Bronchial epithelial cell (primary cell): ENCODE measurements at regions not wholly inside any gene's neighbourhood (a gene's known extent, or its start where the extent isn't known, plus 50 kb on each side); places are given as distances from the start of the nearest gene placed in this dataset.

Source experiments
- DNase-seq: peaks from one replicate; pipeline ENCODE4 v3.0.0-alpha.2; 2010; ENCODE audit warnings: low read depth
- FAIRE-seq: peaks from 2 replicates; lab custom pipeline; 2011; peaks lifted over from hg19 to GRCh38; lab: Jason Lieb, UNC
- H3K27me3 ChIP-seq: 2 replicates; pipeline ENCODE4 v1.5.1; 2011; ENCODE audit warnings: low read length; ENCODE audit not compliant: control insufficient read depth, insufficient read depth
- H3K36me3 ChIP-seq: 2 replicates; pipeline ENCODE4 v1.5.1; 2011; ENCODE audit warnings: low read length; ENCODE audit not compliant: control insufficient read depth, insufficient read depth
- H3K4me3 ChIP-seq: 2 replicates; pipeline ENCODE4 v1.5.1; 2011; ENCODE audit warnings: mild to moderate bottlenecking, low read depth, low read length, control low read depth
- CTCF ChIP-seq: IDR thresholded peaks from 2 replicates; pipeline ENCODE4 v1.5.1; 2011; ENCODE audit warnings: mild to moderate bottlenecking, moderate library complexity, low read length, control low read depth, inconsistent platforms; ENCODE audit not compliant: insufficient read depth, severe bottlenecking

- Histone ChIP-seq H3K27me3 (no peaks in the 10 kb centered on the region), H3K36me3 (no peaks in the 10 kb centered on the region), H3K4me3 (no peak overlapping the region)
- FAIRE-seq, result no peak
- no peak for TF ChIP-seq CTCF
- no peak for DNase-seq
Measured at GRCh38 chr14:85909581-85909980, 379.6 kb downstream of the FLRT2 start.

DNA sequence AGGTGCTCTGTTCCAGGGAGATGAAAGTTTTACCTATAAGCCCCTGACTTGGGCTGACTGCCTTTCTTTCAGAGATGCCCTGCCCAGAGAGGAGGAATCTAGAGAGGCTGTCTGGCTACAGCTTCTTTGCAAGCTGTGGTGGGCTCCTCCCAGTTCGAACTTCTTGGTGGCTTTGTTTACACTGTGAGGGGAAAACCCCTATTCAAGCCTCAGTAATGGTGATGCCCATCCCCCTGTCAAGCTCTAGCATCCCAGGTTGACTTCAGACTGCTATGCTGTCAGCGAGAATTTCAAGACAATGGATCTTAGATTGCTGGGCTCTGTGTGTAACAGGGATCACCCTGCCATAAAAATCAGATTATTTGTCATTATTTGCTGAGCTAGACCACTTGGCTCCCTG is 377.6 kb downstream of the FLRT2 start:
- Histone ChIP-seq H3K4me3 (no peak overlapping the region), H3K36me3 (no peaks in the 10 kb centered on the region), H3K27me3 (no peaks in the 10 kb centered on the region)
- FAIRE-seq (no peak), DNase-seq (no peak)
- TF ChIP-seq CTCF, result no peak

- Histone ChIP-seq H3K27me3 (no peaks in the 10 kb centered on the region), H3K36me3 (no peaks in the 10 kb centered on the region), H3K4me3 (no peak overlapping the region)
- no peak for DNase-seq
- TF ChIP-seq CTCF, result no peak
- FAIRE-seq, result no peak
Measured at GRCh38 chr14:85897808-85898207, 367.9 kb downstream of the FLRT2 start.

DNA sequence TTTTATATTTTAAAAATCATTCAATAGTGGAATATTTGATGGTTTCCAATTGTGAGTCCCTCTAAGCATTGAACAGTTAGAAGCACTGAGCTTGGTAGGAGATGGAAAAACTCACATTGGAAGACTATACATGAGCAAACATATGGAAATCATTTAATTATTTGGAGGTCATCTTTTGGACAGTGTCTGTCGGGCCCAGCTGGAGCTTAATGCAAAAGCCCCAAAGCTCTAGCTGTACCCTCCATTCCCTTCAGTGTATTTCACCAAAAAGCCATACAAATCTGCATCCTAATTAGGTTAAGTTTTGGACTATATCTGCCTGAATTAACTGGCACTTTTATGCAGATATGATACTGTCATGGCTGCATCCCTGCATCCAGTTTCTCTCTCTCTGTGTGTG is 365.7 kb downstream of the FLRT2 start:
- TF ChIP-seq CTCF, result no peak
- Histone ChIP-seq H3K36me3 (no peaks in the 10 kb centered on the region), H3K4me3 (no peak overlapping the region), H3K27me3 (no peaks in the 10 kb centered on the region)
- no peak for FAIRE-seq
- DNase-seq, result no peak

- FAIRE-seq, result no peak
- no peak for DNase-seq
- H3K4me3 ChIP-seq, result no peak overlapping the region
- H3K27me3 ChIP-seq, result no peaks in the 10 kb centered on the region
- no peaks in the 10 kb centered on the region for H3K36me3 ChIP-seq
- no peak for TF ChIP-seq CTCF
Measured at GRCh38 chr14:85892251-85892650, 362.3 kb downstream of the FLRT2 start.

GRCh38 chr14:85883966-85884365 is 354.0 kb downstream of the FLRT2 start:
- H3K4me3 ChIP-seq, result no peak overlapping the region
- DNase-seq (no peak), FAIRE-seq (no peak)
- H3K36me3 ChIP-seq, result no peaks in the 10 kb centered on the region
- no peaks in the 10 kb centered on the region for H3K27me3 ChIP-seq
- TF ChIP-seq CTCF, result no peak
